GM21737 (cell line): ENCODE measurements at regions not wholly inside any gene's neighbourhood (a gene's known extent, or its start where the extent isn't known, plus 50 kb on each side); places are given as distances from the start of the nearest gene placed in this dataset.

Experiments
- ATAC-seq: cut with Tn5 transposase; IDR thresholded peaks from one replicate; pipeline ENCODE4 v1.9.1; 2021; ENCODE audit warnings: mild to moderate bottlenecking, moderate library complexity; ENCODE audit not compliant: unreplicated experiment

DNA sequence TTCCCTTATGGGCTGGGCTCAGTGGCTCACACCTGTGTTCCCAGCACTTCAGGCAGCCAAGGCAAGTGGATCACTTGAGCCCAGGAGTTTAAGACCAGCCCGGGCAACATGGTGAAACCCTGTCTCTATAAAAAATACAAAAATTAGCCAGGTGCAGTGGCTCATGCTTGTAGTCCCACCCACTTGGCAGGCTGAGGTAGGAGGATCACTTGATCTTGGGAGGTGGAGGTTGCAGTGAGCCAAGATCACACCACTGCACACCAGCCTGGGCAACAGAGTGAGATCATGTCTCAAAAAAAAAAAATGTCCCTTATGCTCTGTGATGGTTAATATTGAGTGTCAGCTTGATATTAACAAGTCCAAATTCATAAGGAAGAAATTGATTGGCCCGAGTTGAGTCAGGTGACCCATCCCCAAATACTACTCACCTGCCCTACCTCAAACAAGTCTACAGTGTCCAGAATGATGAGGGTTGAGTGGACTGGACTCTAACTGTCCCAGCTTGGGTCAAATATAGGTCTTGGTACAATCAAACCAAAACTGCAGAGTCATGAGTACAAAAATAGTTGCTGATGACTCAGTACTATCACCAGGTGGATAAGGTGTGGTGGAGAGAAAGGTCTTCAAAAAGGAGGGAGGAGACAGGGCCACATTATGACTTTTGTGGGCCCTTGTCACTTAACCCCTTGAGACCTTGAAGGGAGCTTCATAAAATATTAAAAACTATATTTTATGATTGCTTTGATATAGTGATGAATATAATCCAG lies 161.0 kb downstream of the ZNF326 start:
- ATAC-seq, result no peak

- no peak for ATAC-seq
Observed at GRCh38 chr1:90154711-90155110, 159.8 kb downstream of the ZNF326 start.

DNA sequence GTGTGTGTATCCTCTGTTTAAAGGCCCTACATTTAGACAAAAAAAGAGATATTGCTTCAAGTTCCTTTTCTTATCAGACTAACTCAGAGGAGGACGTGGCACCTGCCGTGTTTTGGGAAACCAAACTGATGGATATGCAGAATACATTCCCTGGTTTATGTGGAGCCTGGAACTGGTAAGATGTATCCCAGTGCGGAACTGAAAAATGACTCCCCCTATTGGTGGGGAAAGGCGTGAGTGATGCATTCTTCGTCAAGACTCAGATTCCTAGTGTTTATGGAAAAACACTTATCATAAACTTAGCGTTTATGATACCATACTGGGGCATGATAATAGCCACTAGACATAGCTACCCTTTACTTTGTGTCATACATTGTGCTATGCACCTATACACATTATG lies 154.2 kb downstream of the ZNF326 start:
- ATAC-seq, result no peak

DNA sequence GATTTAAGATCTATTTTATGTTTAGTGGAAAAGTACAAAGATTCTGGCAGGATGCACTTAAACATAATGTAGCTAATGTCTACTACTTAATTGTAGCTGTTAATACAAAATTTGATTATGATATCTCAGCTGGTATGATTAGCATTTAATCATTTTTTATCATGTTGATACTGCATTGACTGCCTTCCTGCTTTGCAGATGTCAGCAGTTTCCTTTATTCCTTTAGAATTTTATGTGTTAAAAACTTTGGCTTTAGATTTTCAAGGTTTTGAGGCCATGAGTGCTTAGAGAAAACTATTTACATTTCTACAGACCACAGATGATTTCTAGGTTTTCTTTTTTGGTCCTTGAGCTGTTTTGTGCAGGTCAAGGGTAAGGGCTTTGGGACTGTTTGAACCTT lies 152.2 kb downstream of the ZNF326 start:
- no peak for ATAC-seq

DNA sequence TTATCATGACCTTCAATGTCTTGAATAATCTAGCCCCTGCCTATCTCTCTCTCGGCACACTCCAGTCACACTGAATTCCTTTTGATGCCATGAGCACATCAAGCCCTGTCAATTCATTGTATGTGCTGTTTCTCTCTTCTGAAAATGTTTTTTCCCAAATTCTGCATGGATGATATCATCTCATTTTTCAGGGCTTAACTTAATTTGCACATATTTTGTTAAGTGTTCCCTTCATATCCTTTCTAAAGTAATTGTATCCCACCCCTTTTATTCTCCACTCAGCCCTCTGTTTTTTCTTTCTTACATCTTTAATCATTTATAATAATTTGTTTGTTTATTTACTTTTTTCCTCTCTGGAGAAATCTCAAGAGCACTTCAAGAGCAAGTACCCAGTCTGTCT lies 149.9 kb downstream of the ZNF326 start:
- no peak for ATAC-seq

- no peak for ATAC-seq
Observed at GRCh38 chr1:90143591-90143990, 148.7 kb downstream of the ZNF326 start.

- ATAC-seq, result no peak
Observed at GRCh38 chr1:90142697-90143096, 147.8 kb downstream of the ZNF326 start.

DNA sequence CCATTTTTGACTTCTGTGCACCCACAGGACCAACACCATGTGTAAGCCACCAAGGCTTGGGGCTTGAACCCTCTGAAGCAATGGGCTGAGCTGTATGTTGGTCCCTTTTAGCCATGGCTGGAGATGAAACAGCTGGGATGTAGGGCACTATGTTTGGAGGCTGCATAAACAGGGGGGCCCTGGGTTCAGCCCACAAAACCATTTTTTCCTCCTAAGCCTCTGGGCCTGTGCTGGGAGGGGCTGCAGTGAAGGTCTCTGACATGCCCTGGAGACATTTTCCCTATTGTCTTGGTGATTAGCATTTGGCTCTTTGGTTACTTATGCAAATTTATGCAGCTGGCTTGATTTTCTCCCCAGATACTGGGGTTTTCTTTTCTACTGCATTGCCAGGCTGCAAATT lies 144.9 kb downstream of the ZNF326 start:
- ATAC-seq, result no peak

GRCh38 chr1:90135286-90135685 lies 140.4 kb downstream of the ZNF326 start:
- ATAC-seq, result no peak

DNA sequence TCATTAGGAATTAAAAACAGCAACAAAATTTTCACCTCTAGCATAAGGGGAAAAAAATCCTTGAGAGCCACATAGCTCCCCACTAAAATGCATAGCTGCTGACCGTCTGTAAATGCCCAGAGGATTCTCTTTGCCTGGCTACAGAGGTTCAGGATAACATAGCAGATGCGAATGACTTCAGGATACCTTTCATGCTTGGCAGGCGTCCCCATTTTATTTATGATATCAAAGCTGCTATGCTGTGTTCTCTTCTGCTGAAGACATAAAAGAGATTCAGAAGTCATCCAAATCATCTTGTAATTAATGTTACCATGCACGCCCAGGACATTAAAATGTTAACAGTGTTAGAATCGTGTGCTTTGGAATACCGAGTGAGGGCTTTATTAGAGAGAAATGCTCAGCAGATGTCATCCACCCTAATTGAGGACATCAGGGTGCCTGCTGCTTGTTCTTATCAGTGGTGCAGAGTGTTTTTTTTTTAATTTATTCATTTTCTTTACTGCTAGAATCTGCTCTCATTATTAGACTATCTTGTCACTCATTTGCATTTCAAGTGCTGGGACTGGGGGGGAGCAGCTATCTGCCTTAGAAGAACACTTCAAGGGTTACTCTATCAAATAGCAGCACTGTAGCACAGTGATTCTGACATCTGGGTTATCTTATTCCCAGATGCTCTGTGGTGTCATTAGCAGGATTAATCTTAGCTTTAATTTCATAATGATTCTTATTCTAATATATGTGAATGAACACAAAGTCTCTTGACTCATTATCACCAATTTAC lies 139.5 kb downstream of the ZNF326 start:
- ATAC-seq, result no peak

DNA sequence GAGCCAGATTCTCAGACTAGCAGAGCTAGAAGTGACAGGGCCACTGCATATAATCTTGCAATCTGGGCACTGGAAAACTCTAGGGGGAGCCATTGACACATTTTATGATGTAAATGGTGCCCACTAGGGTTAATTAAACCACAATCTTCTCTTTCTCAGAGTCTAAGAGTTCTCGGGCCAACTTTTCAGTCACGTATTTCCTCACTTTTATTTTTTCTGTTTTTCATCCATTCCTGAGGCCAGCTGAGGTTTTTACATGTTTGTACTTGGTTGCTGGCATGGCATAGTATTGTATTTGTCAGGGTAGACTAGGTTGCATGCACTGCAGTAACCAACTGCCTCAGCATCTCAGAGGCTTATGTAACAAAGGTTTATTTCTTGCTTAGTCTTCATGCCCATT lies 138.2 kb downstream of the ZNF326 start:
- no peak for ATAC-seq

DNA sequence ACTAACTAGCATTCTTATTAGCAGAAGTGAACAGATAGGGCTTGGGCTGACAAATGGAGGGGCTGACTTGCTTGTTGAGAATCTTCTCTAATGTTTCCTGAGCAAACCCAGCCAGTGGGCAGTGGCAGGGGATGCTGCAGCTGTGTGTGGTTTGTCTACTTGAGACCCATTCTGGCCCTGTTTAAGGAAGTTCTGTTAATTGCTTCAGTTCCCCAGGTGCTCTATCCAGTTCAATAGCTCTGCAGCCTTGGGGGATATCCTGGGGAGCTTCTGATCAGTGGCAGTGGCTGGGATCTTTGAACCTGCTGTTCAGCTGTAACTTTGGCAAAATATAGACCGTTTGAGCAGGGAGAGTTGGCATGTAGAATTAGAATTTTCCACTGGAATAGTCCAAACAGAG lies 137.4 kb downstream of the ZNF326 start:
- no peak for ATAC-seq

- ATAC-seq, result no peak
Observed at GRCh38 chr1:90127288-90127953, 132.5 kb downstream of the ZNF326 start.

DNA sequence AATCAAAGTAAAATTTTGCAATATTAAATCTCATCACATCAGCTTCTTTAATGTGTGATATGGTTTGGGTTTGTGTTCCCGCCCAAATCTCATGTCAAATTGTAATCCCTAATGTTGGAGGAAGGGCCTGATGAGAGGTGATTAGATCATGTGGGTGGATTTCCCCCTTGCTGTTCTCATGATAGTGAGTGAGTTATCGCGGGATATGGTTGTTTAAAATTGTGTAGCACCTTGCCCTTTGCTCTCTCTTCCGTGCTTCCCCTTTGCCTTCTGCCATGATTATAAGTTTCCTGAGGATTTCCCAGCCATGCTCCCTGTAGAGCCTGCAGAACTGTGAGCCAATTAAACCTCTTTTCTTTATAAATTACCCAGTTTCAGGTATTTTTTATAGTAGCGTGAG lies 131.9 kb downstream of the ZNF326 start:
- ATAC-seq, result no peak

DNA sequence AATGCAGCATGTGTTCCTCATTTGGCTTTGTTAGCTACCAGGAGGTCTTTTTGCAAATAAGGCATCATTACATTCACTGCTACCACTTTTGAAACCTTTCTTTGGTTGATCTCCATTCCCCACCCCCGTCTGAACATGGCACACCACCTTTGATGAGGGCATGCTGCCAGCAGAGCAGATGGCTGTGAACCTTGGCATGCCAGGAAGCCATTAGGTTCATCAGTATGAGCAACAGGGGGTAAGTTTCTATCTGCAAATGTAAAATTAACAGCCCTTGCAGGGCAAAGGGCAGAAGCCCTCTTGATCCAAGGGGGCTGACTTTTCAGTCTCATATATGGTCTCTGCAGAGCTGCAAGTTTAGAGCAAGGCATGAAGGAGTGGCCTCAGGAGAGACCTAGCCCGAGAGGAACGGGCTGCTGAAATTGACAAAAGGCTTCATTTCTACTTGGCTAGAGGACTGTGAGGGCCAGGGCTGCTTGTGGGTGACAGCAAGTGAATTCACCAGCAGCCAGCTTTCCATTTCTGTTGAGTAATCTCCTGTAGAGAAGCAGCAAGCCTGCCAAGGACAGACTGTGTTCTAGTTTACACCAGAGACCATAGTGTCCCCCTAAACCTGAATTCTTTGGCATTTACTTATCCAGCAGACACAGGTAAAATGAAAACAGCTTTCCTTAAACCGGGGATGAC lies 127.9 kb downstream of the ZNF326 start:
- no peak for ATAC-seq

DNA sequence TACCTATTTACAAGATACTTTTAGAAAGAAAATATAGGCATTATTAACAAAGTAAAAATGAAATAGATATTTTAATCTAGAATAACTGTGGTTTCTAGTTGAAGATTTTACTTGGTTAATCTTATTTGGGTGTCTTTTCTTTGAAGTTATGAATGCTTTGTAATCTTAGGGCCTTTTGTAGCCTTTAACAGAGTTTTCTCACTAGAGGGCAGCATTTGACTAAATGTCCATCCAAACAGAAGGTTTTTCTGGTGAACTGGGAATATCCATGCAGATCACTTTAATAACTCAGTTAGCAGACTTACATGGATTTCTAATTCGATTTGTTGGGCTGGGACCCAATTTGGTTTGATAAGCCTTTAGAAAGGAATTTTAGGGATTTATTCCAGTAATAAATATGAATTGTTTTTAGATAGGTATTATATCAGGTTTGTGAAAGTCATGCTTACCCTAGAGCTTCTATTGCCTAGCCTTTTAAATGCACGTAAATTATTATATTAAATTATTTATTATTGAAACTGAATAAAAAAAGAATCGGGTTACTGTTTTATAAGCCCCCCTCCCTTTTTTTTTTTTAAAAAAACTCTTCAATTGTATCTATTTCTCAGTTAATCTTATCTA lies 119.7 kb downstream of the ZNF326 start:
- ATAC-seq, result no peak

DNA sequence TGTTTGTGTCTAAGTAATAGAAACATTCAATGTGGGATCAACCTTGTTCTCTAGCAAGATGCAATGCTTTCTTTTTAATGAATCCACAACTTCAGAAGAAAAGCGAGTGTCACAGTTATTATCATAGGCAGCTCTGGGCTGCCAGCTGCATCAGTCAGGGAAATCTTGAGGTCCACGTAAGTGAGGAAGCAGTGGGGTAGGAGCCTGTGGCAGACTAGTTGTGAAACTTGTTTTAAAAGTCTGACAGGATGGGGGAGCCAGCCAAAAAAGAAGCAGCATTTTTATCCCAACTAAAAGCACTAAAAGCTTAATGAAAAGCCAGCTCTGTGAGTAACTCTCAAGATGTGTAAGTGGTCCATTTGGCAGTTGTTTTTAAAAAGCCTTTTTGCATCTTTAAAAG lies 113.1 kb downstream of the ZNF326 start:
- ATAC-seq, result no peak

DNA sequence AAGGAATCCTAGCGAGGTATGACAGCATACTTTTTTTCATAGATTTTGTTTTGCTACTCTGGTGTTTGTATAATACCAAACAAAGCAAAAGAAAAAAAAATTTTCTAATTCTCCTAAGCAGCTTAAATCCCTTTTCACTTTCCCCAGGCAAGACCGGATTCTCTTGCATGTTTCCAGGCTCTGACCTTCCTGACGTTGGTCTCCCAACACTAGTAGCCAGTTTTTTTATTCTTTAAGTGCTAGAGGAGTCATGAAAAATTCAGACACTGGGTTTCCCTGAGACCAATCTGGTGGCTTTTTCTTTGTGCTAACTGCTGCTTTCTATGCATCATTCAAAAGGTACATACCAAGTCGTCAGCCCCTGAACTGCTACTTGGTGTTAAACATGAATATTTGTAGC lies 111.4 kb downstream of the ZNF326 start:
- no peak for ATAC-seq

GRCh38 chr1:90104941-90105538 lies 110.1 kb downstream of the ZNF326 start:
- no peak for ATAC-seq

DNA sequence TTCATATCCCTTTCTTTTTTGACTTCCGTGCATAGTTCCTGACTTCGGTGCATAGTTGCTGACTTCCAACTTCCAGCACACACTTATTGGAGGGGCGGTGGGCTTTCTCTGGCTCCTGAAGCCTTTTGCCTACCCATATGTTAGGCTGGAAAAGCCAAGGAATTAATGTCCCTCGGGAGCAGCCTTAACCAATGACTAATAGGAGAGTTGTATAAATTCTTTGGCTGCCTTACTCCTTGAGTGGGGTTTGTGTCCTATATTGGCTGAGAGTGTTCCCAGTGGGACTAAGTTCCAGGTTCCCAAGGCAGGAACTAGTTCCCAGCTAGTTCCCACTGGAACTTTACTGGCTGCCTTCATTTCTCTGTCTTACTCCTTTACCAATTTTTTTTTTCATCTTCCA lies 105.7 kb downstream of the ZNF326 start:
- no peak for ATAC-seq

GRCh38 chr1:90092441-90092840 lies 97.5 kb downstream of the ZNF326 start:
- ATAC-seq, result no peak
